Astrocyte (in vitro differentiated cells and primary cell): ENCODE measurements at regions not wholly inside any gene's neighbourhood (a gene's known extent, or its start where the extent isn't known, plus 50 kb on each side); places are given as distances from the start of the nearest gene placed in this dataset.

Experiments used
- DNase-seq: peaks from one replicate; pipeline ENCODE4 v3.0.0-alpha.2; 2010; ENCODE audit warnings: low read depth
- FAIRE-seq: peaks from 2 replicates; lab custom pipeline; 2011; peaks lifted over from hg19 to GRCh38; lab: Jason Lieb, UNC
- H2AFZ ChIP-seq: 2 replicates; pipeline ENCODE4 v1.6.0; 2012; ENCODE audit warnings: low read depth, low read length, inconsistent platforms
- H3K27ac ChIP-seq: 2 replicates; pipeline ENCODE4 v1.5.1; 2011; ENCODE audit warnings: low read depth, low read length, inconsistent platforms
- H3K27me3 ChIP-seq: 2 replicates; pipeline ENCODE4 v1.6.0; 2011; ENCODE audit warnings: low read length, inconsistent platforms; ENCODE audit not compliant: insufficient read depth
- H3K36me3 ChIP-seq: 2 replicates; pipeline ENCODE4 v1.5.1; 2011; ENCODE audit warnings: low read length, inconsistent platforms; ENCODE audit not compliant: insufficient read depth
- H3K4me1 ChIP-seq: 2 replicates; pipeline ENCODE4 v1.5.1; 2011; ENCODE audit warnings: low read length, inconsistent platforms; ENCODE audit not compliant: insufficient read depth
- H3K4me2 ChIP-seq: 2 replicates; pipeline ENCODE4 v1.6.0; 2012; ENCODE audit warnings: low read length, inconsistent platforms
- H3K4me3 ChIP-seq: 2 replicates; pipeline ENCODE4 v1.5.1; 2011; ENCODE audit warnings: low read depth, mild to moderate bottlenecking, low read length, inconsistent platforms; ENCODE audit not compliant: insufficient read depth
- H3K79me2 ChIP-seq: 2 replicates; pipeline ENCODE4 v1.6.0; 2012; ENCODE audit warnings: mild to moderate bottlenecking, low read length, inconsistent platforms; ENCODE audit not compliant: insufficient read depth
- H3K9ac ChIP-seq: 2 replicates; pipeline ENCODE4 v1.6.0; 2012; ENCODE audit warnings: mild to moderate bottlenecking, low read length, inconsistent platforms
- H3K9me3 ChIP-seq: 2 replicates; pipeline ENCODE4 v1.5.1; 2012; ENCODE audit warnings: low read depth, mild to moderate bottlenecking, low read length, inconsistent platforms; ENCODE audit not compliant: insufficient read depth
- H4K20me1 ChIP-seq: 2 replicates; pipeline ENCODE4 v1.6.0; 2012; ENCODE audit warnings: low read length, inconsistent platforms; ENCODE audit not compliant: insufficient read depth
- H3K27ac Mint-ChIP-seq: one replicate; pipeline ENCODE4 v1.8.0; 2021; ENCODE audit warnings: mild to moderate bottlenecking, mixed read lengths; ENCODE audit not compliant: unreplicated experiment
- H3K27me3 Mint-ChIP-seq: one replicate; pipeline ENCODE4 v1.8.0; 2021; ENCODE audit warnings: low read depth, mixed read lengths; ENCODE audit not compliant: unreplicated experiment
- H3K36me3 Mint-ChIP-seq: one replicate; pipeline ENCODE4 v1.8.0; 2021; ENCODE audit warnings: low read depth, mixed read lengths; ENCODE audit not compliant: unreplicated experiment
- H3K4me1 Mint-ChIP-seq: one replicate; pipeline ENCODE4 v1.8.0; 2021; ENCODE audit warnings: low read depth, mixed read lengths; ENCODE audit not compliant: unreplicated experiment
- H3K4me3 Mint-ChIP-seq: one replicate; pipeline ENCODE4 v1.8.0; 2021; ENCODE audit warnings: mild to moderate bottlenecking, moderate library complexity, mixed read lengths; ENCODE audit not compliant: unreplicated experiment
- H3K9me3 Mint-ChIP-seq: one replicate; pipeline ENCODE4 v1.8.0; 2021; ENCODE audit warnings: mild to moderate bottlenecking, mixed read lengths; ENCODE audit not compliant: unreplicated experiment
- EZH2 ChIP-seq: IDR thresholded peaks from 2 replicates; pipeline ENCODE4 v1.6.1; 2012; ENCODE audit warnings: mild to moderate bottlenecking, low read length, inconsistent platforms; ENCODE audit not compliant: insufficient read depth
- TF ChIP-seq, protein P1 (sequence below): IDR thresholded peaks from 2 replicates; pipeline ENCODE4 v1.5.1; 2011; ENCODE audit warnings: low read depth, mild to moderate bottlenecking, inconsistent platforms, low read length, moderate library complexity; ENCODE audit not compliant: insufficient read depth

GRCh38 chr2:144030791-144031190 is 489.1 kb downstream of the ZEB2 start:
- FAIRE-seq (no peak), DNase-seq (no peak)
- no peaks in the 10 kb centered on the region for H3K9me3 Mint-ChIP-seq
- no peak overlapping the region for H3K27ac Mint-ChIP-seq
- no peaks in the 10 kb centered on the region for H3K36me3 Mint-ChIP-seq
- no peak overlapping the region for H2AFZ ChIP-seq
- H3K4me2 ChIP-seq = no peak overlapping the region
- H3K4me1 ChIP-seq = no peaks in the 10 kb centered on the region
- no peaks in the 10 kb centered on the region for H3K36me3 ChIP-seq
- no peak overlapping the region for H3K4me3 Mint-ChIP-seq
- no peak overlapping the region for H3K9ac ChIP-seq
- no peak overlapping the region for H3K4me3 ChIP-seq
- no peaks in the 10 kb centered on the region for H3K9me3 ChIP-seq
- H3K27me3 ChIP-seq = no peaks in the 10 kb centered on the region
- TF ChIP-seq, protein P1, sequence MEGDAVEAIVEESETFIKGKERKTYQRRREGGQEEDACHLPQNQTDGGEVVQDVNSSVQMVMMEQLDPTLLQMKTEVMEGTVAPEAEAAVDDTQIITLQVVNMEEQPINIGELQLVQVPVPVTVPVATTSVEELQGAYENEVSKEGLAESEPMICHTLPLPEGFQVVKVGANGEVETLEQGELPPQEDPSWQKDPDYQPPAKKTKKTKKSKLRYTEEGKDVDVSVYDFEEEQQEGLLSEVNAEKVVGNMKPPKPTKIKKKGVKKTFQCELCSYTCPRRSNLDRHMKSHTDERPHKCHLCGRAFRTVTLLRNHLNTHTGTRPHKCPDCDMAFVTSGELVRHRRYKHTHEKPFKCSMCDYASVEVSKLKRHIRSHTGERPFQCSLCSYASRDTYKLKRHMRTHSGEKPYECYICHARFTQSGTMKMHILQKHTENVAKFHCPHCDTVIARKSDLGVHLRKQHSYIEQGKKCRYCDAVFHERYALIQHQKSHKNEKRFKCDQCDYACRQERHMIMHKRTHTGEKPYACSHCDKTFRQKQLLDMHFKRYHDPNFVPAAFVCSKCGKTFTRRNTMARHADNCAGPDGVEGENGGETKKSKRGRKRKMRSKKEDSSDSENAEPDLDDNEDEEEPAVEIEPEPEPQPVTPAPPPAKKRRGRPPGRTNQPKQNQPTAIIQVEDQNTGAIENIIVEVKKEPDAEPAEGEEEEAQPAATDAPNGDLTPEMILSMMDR = no peak
- no peak for TF ChIP-seq EZH2
- H3K27me3 Mint-ChIP-seq = no peaks in the 10 kb centered on the region
- H3K4me1 Mint-ChIP-seq = peaks cover 3% of the 10 kb centered on the region
- H4K20me1 ChIP-seq = no peaks in the 10 kb centered on the region
- no peaks in the 10 kb centered on the region for H3K79me2 ChIP-seq
- no peak overlapping the region for H3K27ac ChIP-seq

- Mint-ChIP-seq H3K4me1 (peaks cover 3% of the 10 kb centered on the region), H3K9me3 (peaks cover under 1% of the 10 kb centered on the region), H3K36me3 (no peaks in the 10 kb centered on the region), H3K4me3 (no peak overlapping the region), H3K27ac (no peak overlapping the region), H3K27me3 (no peaks in the 10 kb centered on the region)
- no peak for DNase-seq
- Histone ChIP-seq H3K4me1 (no peaks in the 10 kb centered on the region), H3K9me3 (no peaks in the 10 kb centered on the region), H2AFZ (no peak overlapping the region), H3K79me2 (no peaks in the 10 kb centered on the region), H4K20me1 (no peaks in the 10 kb centered on the region), H3K4me3 (no peak overlapping the region), H3K4me2 (no peak overlapping the region), H3K36me3 (no peaks in the 10 kb centered on the region), H3K27me3 (no peaks in the 10 kb centered on the region), H3K27ac (no peak overlapping the region), H3K9ac (no peak overlapping the region)
- TF ChIP-seq, protein P1 = no peak
- no peak for TF ChIP-seq EZH2
- no peak for FAIRE-seq
Measured at GRCh38 chr2:144027593-144027992, 492.3 kb downstream of the ZEB2 start.

DNA sequence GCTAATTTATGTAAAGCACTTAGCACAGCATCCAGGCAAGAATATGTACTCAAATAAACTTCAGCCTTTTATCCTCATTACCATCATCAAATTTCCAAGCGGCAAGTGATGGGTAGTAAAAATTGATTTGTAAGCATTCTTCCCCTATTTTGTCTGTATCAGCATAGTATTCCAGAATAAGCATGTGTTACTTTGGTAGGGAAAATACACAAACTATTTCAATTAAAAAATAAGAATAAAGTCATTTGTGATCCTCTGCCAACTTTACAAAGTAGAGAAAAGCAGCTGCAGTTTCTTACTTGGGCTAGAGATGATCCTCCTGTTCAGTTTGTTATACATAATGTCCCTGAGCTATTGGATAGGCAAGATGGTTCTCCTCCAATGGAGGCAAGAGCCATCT is 493.2 kb downstream of the ZEB2 start:
- no peak for TF ChIP-seq EZH2
- TF ChIP-seq, protein P1 = no peak
- H3K4me1 Mint-ChIP-seq = peaks cover 3% of the 10 kb centered on the region
- no peak overlapping the region for H3K4me3 Mint-ChIP-seq
- H3K27me3 ChIP-seq = no peaks in the 10 kb centered on the region
- no peak overlapping the region for H3K27ac ChIP-seq
- no peaks in the 10 kb centered on the region for H3K36me3 ChIP-seq
- H3K27me3 Mint-ChIP-seq = no peaks in the 10 kb centered on the region
- FAIRE-seq (no peak), DNase-seq (no peak)
- no peaks in the 10 kb centered on the region for H3K9me3 ChIP-seq
- no peak overlapping the region for H3K4me3 ChIP-seq
- H3K9ac ChIP-seq = no peak overlapping the region
- no peaks in the 10 kb centered on the region for H4K20me1 ChIP-seq
- no peaks in the 10 kb centered on the region for H3K79me2 ChIP-seq
- no peak overlapping the region for H3K27ac Mint-ChIP-seq
- no peaks in the 10 kb centered on the region for H3K36me3 Mint-ChIP-seq
- H3K4me2 ChIP-seq = no peak overlapping the region
- H3K4me1 ChIP-seq = no peaks in the 10 kb centered on the region
- H3K9me3 Mint-ChIP-seq = peaks cover 4% of the 10 kb centered on the region
- no peak overlapping the region for H2AFZ ChIP-seq
